Neural progenitor cell (in vitro differentiated cells): ENCODE measurements at regions not wholly inside any gene's neighbourhood (a gene's known extent, or its start where the extent isn't known, plus 50 kb on each side); places are given as distances from the start of the nearest gene placed in this dataset.

ENCODE experiments used
- CTCF ChIP-seq: fragments of 200-600 bp; sonication (generic); IDR thresholded peaks from 2 replicates; pipeline ENCODE4 v1.5.1; 2017; ENCODE audit warnings: antibody characterized with exemption, mild to moderate bottlenecking
- EZH2 ChIP-seq: fragments of 200-600 bp; sonication (generic); IDR thresholded peaks from 2 replicates; pipeline ENCODE4 v1.6.1; 2017; ENCODE audit warnings: antibody characterized with exemption, mild to moderate bottlenecking, moderate library complexity
- EZH2phosphoT487 ChIP-seq: fragments of 200-600 bp; sonication (generic); IDR thresholded peaks from 2 replicates; pipeline ENCODE4 v1.6.1; 2017; ENCODE audit warnings: antibody characterized with exemption

GRCh38 chr6:81450180-81450579 is 302.3 kb downstream of the TENT5A start:
- no peak for TF ChIP-seq CTCF
- TF ChIP-seq EZH2phosphoT487, result no peak
- TF ChIP-seq EZH2, result no peak
